Tibial nerve (tissue), 3 donors: ENCODE measurements at regions not wholly inside any gene's neighbourhood (a gene's known extent, or its start where the extent isn't known, plus 50 kb on each side); places are given as distances from the start of the nearest gene placed in this dataset.
"Not testable (repeated sequence)": the region's sequence is repeated elsewhere in the genome, so short reads cannot be mapped to it uniquely, and the experiment has no call there.

ENCODE experiments used
- EP300 ChIP-seq, 2 donors: sonication (generic); formaldehyde crosslinking; IDR thresholded peaks; one replicate each; pipeline ENCODE4 v1.6.1; 2017; ENCODE audit warnings: antibody characterized with exemption in 2 of 2, mild to moderate bottlenecking in 1 of 2
- POLR2A ChIP-seq, 2 donors: fragments of 450-650 bp; IDR thresholded peaks; one replicate each; pipeline ENCODE4 v1.6.1; 2017; ENCODE audit warnings: antibody characterized with exemption in 2 of 2, mild to moderate bottlenecking in 2 of 2, moderate library complexity in 2 of 2

- TF ChIP-seq POLR2A, EP300 (IDR thresholded peaks at IDR 0.05): not testable (repeated sequence)
These were observed 119.0 kb upstream of the KRTAP5-11 start for GRCh38 chr11:71701435-71702291.
